D721Med (cell line): ENCODE measurements at regions not wholly inside any gene's neighbourhood (a gene's known extent, or its start where the extent isn't known, plus 50 kb on each side); places are given as distances from the start of the nearest gene placed in this dataset.

Source experiments
- DNase-seq: peaks from one replicate; pipeline ENCODE4 v3.0.0; 2011; ENCODE audit warnings: low spot score; ENCODE audit not compliant: insufficient read length
- FAIRE-seq: peaks from 2 replicates; lab custom pipeline; 2011; peaks lifted over from hg19 to GRCh38; lab: Jason Lieb, UNC
- CTCF ChIP-seq: IDR thresholded peaks from 2 replicates; pipeline ENCODE4 v1.5.1; 2012; ENCODE audit warnings: mild to moderate bottlenecking, control low read depth; ENCODE audit not compliant: insufficient read depth; ENCODE audit errors: missing control alignments

- FAIRE-seq (peak; percentile 11), DNase-seq (no peak)
These were observed 894.5 kb upstream of the POU3F3 start for GRCh38 chr2:103959174-103960128.

GRCh38 chr2:103960129-103960513, 893.8 kb upstream of the POU3F3 start:
- DNase-seq (no peak), FAIRE-seq (no peak)
- TF ChIP-seq CTCF = no peak

More at GRCh38 chr2:103959174-103960128, 894.5 kb upstream of the POU3F3 start:
- TF ChIP-seq CTCF = peak; percentile 73

GRCh38 chr2:103960951-103961350, 893.0 kb upstream of the POU3F3 start:
- no peak for TF ChIP-seq CTCF
- no peak for DNase-seq
- no peak for FAIRE-seq

- DNase-seq = no peak
- TF ChIP-seq CTCF = no peak
- no peak for FAIRE-seq
These were observed 892.1 kb upstream of the POU3F3 start for GRCh38 chr2:103961862-103962261.

- DNase-seq (no peak), FAIRE-seq (no peak)
- TF ChIP-seq CTCF = no peak
These were observed 891.2 kb upstream of the POU3F3 start for GRCh38 chr2:103962670-103963069.

- no peak for FAIRE-seq
- no peak for DNase-seq
- TF ChIP-seq CTCF = no peak
These were observed 890.7 kb upstream of the POU3F3 start for GRCh38 chr2:103963146-103963725.
